H1 (cell line): ENCODE measurements at regions not wholly inside any gene's neighbourhood (a gene's known extent, or its start where the extent isn't known, plus 50 kb on each side); places are given as distances from the start of the nearest gene placed in this dataset.

Experiments used
- CTCF ChIA-PET: fragments of 300-600 bp; sonication (Branson Sonifier 250); formaldehyde crosslinking; loops from one replicate; lab custom pipeline; 2021; ENCODE audit not compliant: partially characterized antibody; lab: Charles Lee
- POLR2A ChIA-PET: fragments of 300-600 bp; sonication (Branson Sonifier 250); formaldehyde crosslinking; loops from one replicate; lab custom pipeline; 2021; ENCODE audit warnings: inconsistent platforms; ENCODE audit not compliant: partially characterized antibody; lab: Charles Lee
- DNase-seq, 2 experiments: peaks; one replicate each; pipeline versions ENCODE4 v3.0.0 to v3.0.0-alpha.2; 2010 to 2022; ENCODE audit warnings: low spot score in 2 of 2, low read depth in 1 of 2, mixed read lengths in 1 of 2
- FAIRE-seq: peaks from 2 replicates; lab custom pipeline; 2011; peaks lifted over from hg19 to GRCh38; lab: Jason Lieb, UNC
- H2AFZ ChIP-seq: 2 replicates; pipeline ENCODE4 v1.8.1; 2012; ENCODE audit warnings: low read length, inconsistent platforms
- H2AK5ac ChIP-seq: 2 replicates; pipeline ENCODE4 v1.6.1; 2013; ENCODE audit warnings: low read depth, low read length
- H2BK120ac ChIP-seq: replicated peaks from 2 replicates; pipeline ENCODE3; 2013; ENCODE audit warnings: low read depth, low read length, inconsistent platforms
- H2BK12ac ChIP-seq: 2 replicates; pipeline ENCODE4 v1.6.1; 2013; ENCODE audit warnings: low read depth, low read length
- H2BK15ac ChIP-seq: 2 replicates; pipeline ENCODE4 v1.6.1; 2013; ENCODE audit warnings: low read length
- H2BK20ac ChIP-seq: 2 replicates; pipeline ENCODE4 v1.6.1; 2013; ENCODE audit warnings: low read length
- H2BK5ac ChIP-seq: 2 replicates; pipeline ENCODE4 v1.6.1; 2013; ENCODE audit warnings: low read depth, low read length
- H3K14ac ChIP-seq: 2 replicates; pipeline ENCODE4 v1.6.1; 2013; ENCODE audit warnings: inconsistent platforms; ENCODE audit not compliant: insufficient read length
- H3K18ac ChIP-seq: 2 replicates; pipeline ENCODE4 v1.6.1; 2013; ENCODE audit warnings: low read length; ENCODE audit errors: extremely low read depth
- H3K23ac ChIP-seq: 2 replicates; pipeline ENCODE4 v1.6.1; 2013; ENCODE audit warnings: inconsistent platforms; ENCODE audit not compliant: insufficient read length
- H3K23me2 ChIP-seq: 2 replicates; pipeline ENCODE4 v1.6.1; 2013; ENCODE audit warnings: low read depth, low read length
- H3K27ac ChIP-seq: 2 replicates; pipeline ENCODE4 v1.6.1; 2011; ENCODE audit warnings: low read depth, low read length, inconsistent platforms
- H3K27me3 ChIP-seq, 4 experiments: replicated peaks in 1 of 4; 1 replicate in 1 of 4; 2 replicates in 3 of 4; pipeline versions ENCODE4 v1.6.1 to v1.8.1; 2011 to 2013; ENCODE audit warnings: low read length in 3 of 4, mild to moderate bottlenecking in 3 of 4, inconsistent platforms in 2 of 4, mixed read lengths in 2 of 4, moderate library complexity in 1 of 4; ENCODE audit not compliant: control insufficient read depth in 3 of 4, insufficient read depth in 3 of 4; ENCODE audit errors: extremely low read depth in 1 of 4
- H3K36me3 ChIP-seq, 4 experiments: 2 replicates each; pipeline versions ENCODE4 v1.6.1 to v1.8.1; 2011 to 2013; ENCODE audit warnings: mild to moderate bottlenecking in 4 of 4, low read length in 3 of 4, moderate library complexity in 2 of 4, control low read depth in 1 of 4, inconsistent platforms in 1 of 4; ENCODE audit not compliant: insufficient read depth in 4 of 4, control insufficient read depth in 2 of 4
- H3K4ac ChIP-seq: replicated peaks from 2 replicates; pipeline ENCODE3; 2013; ENCODE audit warnings: low read length, low read depth, mixed read lengths, inconsistent platforms; ENCODE audit not compliant: insufficient read length
- H3K4me1 ChIP-seq, 4 experiments: replicated peaks in 1 of 4; 1 replicate in 1 of 4; 2 replicates in 3 of 4; pipeline versions ENCODE4 v1.6.1 to v1.8.1; 2011 to 2013; ENCODE audit warnings: low read length in 3 of 4, inconsistent platforms in 2 of 4, mixed read lengths in 1 of 4; ENCODE audit not compliant: insufficient read depth in 4 of 4, control insufficient read depth in 3 of 4
- H3K4me2 ChIP-seq, 2 experiments: 2 replicates each; pipeline versions ENCODE4 v1.6.1 to v1.8.1; 2011 to 2013; ENCODE audit warnings: low read depth in 2 of 2, low read length in 2 of 2, control low read depth in 1 of 2, inconsistent platforms in 1 of 2, mild to moderate bottlenecking in 1 of 2; ENCODE audit not compliant: insufficient read depth in 1 of 2
- H3K4me3 ChIP-seq, 4 experiments: fragments of 200-600, 300-600 bp in 1 of 4; sonication (generic), shearing (Covaris generic), sonication (Bioruptor Twin) in 1 of 4; 2 replicates each; pipeline versions ENCODE4 v1.5.1 to v1.8.1; 2011 to 2016; ENCODE audit warnings: low read length in 4 of 4, low read depth in 3 of 4, control low read depth in 2 of 4, inconsistent platforms in 2 of 4, mild to moderate bottlenecking in 2 of 4, mixed read lengths in 1 of 4, moderate library complexity in 1 of 4; ENCODE audit not compliant: insufficient read depth in 2 of 4; ENCODE audit errors: extremely low read depth in 1 of 4
- H3K56ac ChIP-seq: replicated peaks from 2 replicates; pipeline ENCODE3; 2013; ENCODE audit warnings: low read depth, mild to moderate bottlenecking, mixed read lengths, low read length, inconsistent platforms; ENCODE audit not compliant: insufficient read length
- H3K79me1 ChIP-seq: 2 replicates; pipeline ENCODE4 v1.6.1; 2013; ENCODE audit warnings: low read depth, low read length, control low read depth
- H3K79me2 ChIP-seq, 2 experiments: 2 replicates each; pipeline versions ENCODE4 v1.6.1 to v1.8.1; 2012 to 2013; ENCODE audit warnings: low read length in 2 of 2, mild to moderate bottlenecking in 2 of 2, inconsistent platforms in 1 of 2; ENCODE audit not compliant: insufficient read depth in 2 of 2, control insufficient read depth in 1 of 2
- H3K9ac ChIP-seq, 4 experiments: replicated peaks in 1 of 4; 1 replicate in 1 of 4; 2 replicates in 3 of 4; pipeline versions ENCODE4 v1.6.1 to v1.8.1; 2011 to 2013; ENCODE audit warnings: low read depth in 3 of 4, low read length in 3 of 4, control low read depth in 2 of 4, mild to moderate bottlenecking in 2 of 4, moderate library complexity in 2 of 4, inconsistent platforms in 1 of 4; ENCODE audit errors: extremely low read depth in 1 of 4
- H3K9me3 ChIP-seq, 2 experiments: 2 replicates each; pipeline versions ENCODE4 v1.6.1 to v1.8.1; 2012 to 2013; ENCODE audit warnings: mild to moderate bottlenecking in 2 of 2, moderate library complexity in 2 of 2, control low read depth in 1 of 2, inconsistent platforms in 1 of 2, low read depth in 1 of 2, low read length in 1 of 2, mixed read lengths in 1 of 2; ENCODE audit not compliant: insufficient read depth in 2 of 2
- H4K20me1 ChIP-seq, 2 experiments: replicated peaks in 1 of 2; 2 replicates each; pipeline versions ENCODE3 to v1.8.1; 2011 to 2013; ENCODE audit warnings: inconsistent platforms in 2 of 2, low read length in 2 of 2, mild to moderate bottlenecking in 1 of 2; ENCODE audit not compliant: insufficient read depth in 2 of 2, control insufficient read depth in 1 of 2
- H4K5ac ChIP-seq: 2 replicates; pipeline ENCODE4 v1.6.1; 2013; ENCODE audit warnings: low read length, low read depth, mixed read lengths, inconsistent platforms; ENCODE audit not compliant: insufficient read length
- H4K8ac ChIP-seq: 2 replicates; pipeline ENCODE4 v1.8.0; 2013; ENCODE audit warnings: mild to moderate bottlenecking, moderate library complexity, low read length, inconsistent platforms; ENCODE audit not compliant: insufficient read depth; ENCODE audit errors: extremely low read depth
- H4K91ac ChIP-seq: replicated peaks from 2 replicates; pipeline ENCODE3; 2013; ENCODE audit warnings: low read length, mixed read lengths, inconsistent platforms; ENCODE audit not compliant: insufficient read length
- EGR1 ChIP-seq: IDR thresholded peaks from 2 replicates; pipeline ENCODE4 v1.6.1; 2011; ENCODE audit warnings: low read depth, low read length, borderline replicate concordance
- GABPA ChIP-seq: IDR thresholded peaks from 2 replicates; pipeline ENCODE4 v1.6.1; 2011; ENCODE audit warnings: mild to moderate bottlenecking, low read length, moderate library complexity, borderline replicate concordance; ENCODE audit not compliant: insufficient read depth
- KDM4A ChIP-seq: IDR thresholded peaks from one replicate; pipeline ENCODE4 v1.7.1; 2012; ENCODE audit warnings: low read depth, mild to moderate bottlenecking, moderate library complexity, low read length, inconsistent platforms; ENCODE audit not compliant: severe bottlenecking
- MAX ChIP-seq: IDR thresholded peaks from 2 replicates; pipeline ENCODE4 v1.6.1; 2012; ENCODE audit warnings: inconsistent platforms
- TAF1 ChIP-seq: IDR thresholded peaks from 2 replicates; pipeline ENCODE4 v1.6.1; 2011; ENCODE audit warnings: mild to moderate bottlenecking, low read depth, low read length
- TCF12 ChIP-seq: IDR thresholded peaks from 2 replicates; pipeline ENCODE4 v1.6.1; 2011; ENCODE audit warnings: low read depth, mild to moderate bottlenecking, low read length
- WGBS, 2 experiments: shearing (Covaris generic) in 1 of 2; methylation state at CpG; one replicate each; pipeline versions ENCODE4 v1.1.6 to v1.1.7; 2013 to 2015; ENCODE audit warnings: low lambda C conversion rate in 2 of 2, mixed read lengths in 2 of 2, inconsistent platforms in 1 of 2, low coverage in 1 of 2, missing lambda C conversion rate in 1 of 2; ENCODE audit not compliant: insufficient replicate concordance in 2 of 2, insufficient coverage in 1 of 2, insufficient read length in 1 of 2; ENCODE audit errors: extremely low coverage in 1 of 2, missing lambda C conversion rate in 1 of 2; 5-methylcytosine and 5-hydroxymethylcytosine counted together

- WGBS, 2 experiments = 75% methylated on average over 1 of the region's 1 CpG; no CpG with 5 or more reads in 1 of the 2 experiments
- H2BK120ac ChIP-seq = no peak overlapping the region
- peaks cover 0 to 2% of the 10 kb centered on the region in 2 experiments for H4K20me1 ChIP-seq
- no peak overlapping the region for H4K5ac ChIP-seq
- no peak overlapping the region for H3K23ac ChIP-seq
- DNase-seq (no peak), FAIRE-seq (no peak)
- peaks cover 78 to 82% of the 10 kb centered on the region in 2 experiments for H3K9me3 ChIP-seq
- no peaks in the 10 kb centered on the region for H3K79me2 ChIP-seq
- no peak overlapping the region for H2BK15ac ChIP-seq
- H3K4me1 ChIP-seq = no peaks in the 10 kb centered on the region
- H2BK5ac ChIP-seq = no peak overlapping the region
- H4K8ac ChIP-seq = no peak overlapping the region
- no peak overlapping the region for H4K91ac ChIP-seq
- TF ChIP-seq KDM4A (no peak), TCF12 (no peak), TAF1 (no peak), EGR1 (no peak), MAX (no peak), GABPA (no peak)
- H3K4me3 ChIP-seq = no peak overlapping the region
- no peaks in the 10 kb centered on the region for H3K36me3 ChIP-seq
- no peak overlapping the region for H3K18ac ChIP-seq
- no peak overlapping the region for H3K9ac ChIP-seq
- H2AFZ ChIP-seq = no peak overlapping the region
- no peak overlapping the region for H3K27ac ChIP-seq
- ChIA-PET CTCF (no interaction called here), POLR2A (no interaction called here)
- no peaks in the 10 kb centered on the region for H3K27me3 ChIP-seq
- H3K56ac ChIP-seq = no peak overlapping the region
- H2BK12ac ChIP-seq = no peak overlapping the region
- H2AK5ac ChIP-seq = no peak overlapping the region
- H3K4ac ChIP-seq = no peak overlapping the region
- H3K4me2 ChIP-seq = no peak overlapping the region
- peaks cover 7% of the 10 kb centered on the region; the same call in 1 of the 2 replicates for H3K23me2 ChIP-seq
- H2BK20ac ChIP-seq = no peak overlapping the region
- no peak overlapping the region for H3K14ac ChIP-seq
- H3K79me1 ChIP-seq = no peaks in the 10 kb centered on the region
Measured at GRCh38 chr19:8904597-8904996, 72.4 kb downstream of the MBD3L1 start.
